ENCODE measurements at regions not wholly inside any gene's neighbourhood (a gene's known extent, or its start where the extent isn't known, plus 50 kb on each side); places are given as distances from the start of the nearest gene placed in this dataset.

GRCh38 chr11:42651621-42652020 is 660.2 kb upstream of the API5 start:
- TF ChIP-seq SUZ12 (IDR thresholded peaks at IDR 0.05; ENCODE audit: extremely low read depth, insufficient read depth, insufficient read length) (no peak), ZNF274 (IDR thresholded peaks at IDR 0.05; ENCODE audit: low read depth, low read length) (no peak), YY1 (IDR thresholded peaks at IDR 0.05; ENCODE audit: insufficient read depth, insufficient read length) (no peak)

Measured in NT2/D1 (cell line).